KMS-11 (cell line): ENCODE measurements at regions not wholly inside any gene's neighbourhood (a gene's known extent, or its start where the extent isn't known, plus 50 kb on each side); places are given as distances from the start of the nearest gene placed in this dataset.

ENCODE experiments used
- H2AFZ ChIP-seq: fragments of 200-600 bp; sonication (generic); 2 replicates; pipeline ENCODE4 v1.6.1; 2016; ENCODE audit warnings: antibody characterized with exemption, mixed run types, low read depth
- H3K27ac ChIP-seq: fragments of 200-600 bp; sonication (generic); 2 replicates; pipeline ENCODE4 v1.6.1; 2016; ENCODE audit warnings: mild to moderate bottlenecking, mixed run types
- H3K27me3 ChIP-seq: fragments of 200-600 bp; sonication (generic); 2 replicates; pipeline ENCODE4 v1.6.1; 2017; ENCODE audit warnings: mild to moderate bottlenecking, low read depth, mixed run types, moderate library complexity; ENCODE audit not compliant: insufficient read depth
- H3K36me3 ChIP-seq: fragments of 200-600 bp; sonication (generic); 2 replicates; pipeline ENCODE4 v1.6.1; 2017; ENCODE audit warnings: mild to moderate bottlenecking, mixed run types; ENCODE audit not compliant: insufficient read depth
- H3K4me1 ChIP-seq: fragments of 200-600 bp; sonication (generic); 2 replicates; pipeline ENCODE4 v1.6.1; 2016; ENCODE audit warnings: mild to moderate bottlenecking, low read depth, mixed run types; ENCODE audit not compliant: poor library complexity, severe bottlenecking
- H3K4me2 ChIP-seq: fragments of 200-600 bp; sonication (generic); 2 replicates; pipeline ENCODE4 v1.7.0; 2016; ENCODE audit warnings: mild to moderate bottlenecking, mixed run types
- H3K4me3 ChIP-seq: fragments of 200-600 bp; sonication (generic); IDR thresholded peaks from 2 replicates; pipeline ENCODE4 v1.6.1; 2017; ENCODE audit warnings: low read depth, low read length, mixed read lengths; ENCODE audit not compliant: insufficient read depth
- H3K79me2 ChIP-seq: fragments of 200-600 bp; sonication (generic); 2 replicates; pipeline ENCODE4 v1.6.1; 2016; ENCODE audit warnings: low read depth, mixed run types; ENCODE audit not compliant: insufficient read depth
- H3K9ac ChIP-seq: fragments of 200-600 bp; sonication (generic); 2 replicates; pipeline ENCODE4 v1.6.1; 2016; ENCODE audit warnings: mild to moderate bottlenecking, mixed run types
- H4K20me1 ChIP-seq: fragments of 200-600 bp; sonication (generic); 2 replicates; pipeline ENCODE4 v1.6.1; 2016; ENCODE audit warnings: mild to moderate bottlenecking, mixed run types; ENCODE audit not compliant: insufficient read depth
- TF ChIP-seq, protein P1 (sequence below): fragments of 200-600 bp; sonication (generic); conservative IDR thresholded peaks from 2 replicates; pipeline ENCODE4 v1.6.1; 2017; ENCODE audit warnings: low read depth, mild to moderate bottlenecking, antibody characterized with exemption, low read length, moderate library complexity, mixed read lengths

DNA sequence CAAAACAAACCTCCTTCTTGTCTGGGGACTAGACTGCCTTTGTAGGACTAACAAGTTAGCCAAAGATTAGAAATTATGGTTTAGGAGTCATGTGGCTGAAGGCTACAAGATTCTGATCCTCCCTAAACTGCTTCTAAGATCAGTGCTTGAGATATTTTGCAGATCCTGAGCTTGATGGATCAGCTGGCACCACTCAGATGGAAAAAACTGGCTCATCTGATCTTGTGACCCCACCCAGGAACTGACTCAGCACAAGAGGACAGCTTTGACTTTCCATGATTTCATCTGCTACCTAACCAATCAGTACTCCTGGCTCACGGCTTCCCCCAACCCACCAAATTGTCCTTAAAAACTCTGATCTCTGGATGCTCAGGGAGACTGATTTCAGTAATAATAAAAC lies 271.5 kb upstream of the TAC1 start:
- Histone ChIP-seq H3K27me3 (no peaks in the 10 kb centered on the region), H3K27ac (no peak overlapping the region), H3K9ac (no peak overlapping the region), H3K4me1 (no peaks in the 10 kb centered on the region), H3K79me2 (no peaks in the 10 kb centered on the region), H4K20me1 (no peaks in the 10 kb centered on the region), H2AFZ (no peak overlapping the region), H3K4me3 (no peak overlapping the region), H3K36me3 (no peaks in the 10 kb centered on the region), H3K4me2 (no peak overlapping the region)
- TF ChIP-seq, protein P1, sequence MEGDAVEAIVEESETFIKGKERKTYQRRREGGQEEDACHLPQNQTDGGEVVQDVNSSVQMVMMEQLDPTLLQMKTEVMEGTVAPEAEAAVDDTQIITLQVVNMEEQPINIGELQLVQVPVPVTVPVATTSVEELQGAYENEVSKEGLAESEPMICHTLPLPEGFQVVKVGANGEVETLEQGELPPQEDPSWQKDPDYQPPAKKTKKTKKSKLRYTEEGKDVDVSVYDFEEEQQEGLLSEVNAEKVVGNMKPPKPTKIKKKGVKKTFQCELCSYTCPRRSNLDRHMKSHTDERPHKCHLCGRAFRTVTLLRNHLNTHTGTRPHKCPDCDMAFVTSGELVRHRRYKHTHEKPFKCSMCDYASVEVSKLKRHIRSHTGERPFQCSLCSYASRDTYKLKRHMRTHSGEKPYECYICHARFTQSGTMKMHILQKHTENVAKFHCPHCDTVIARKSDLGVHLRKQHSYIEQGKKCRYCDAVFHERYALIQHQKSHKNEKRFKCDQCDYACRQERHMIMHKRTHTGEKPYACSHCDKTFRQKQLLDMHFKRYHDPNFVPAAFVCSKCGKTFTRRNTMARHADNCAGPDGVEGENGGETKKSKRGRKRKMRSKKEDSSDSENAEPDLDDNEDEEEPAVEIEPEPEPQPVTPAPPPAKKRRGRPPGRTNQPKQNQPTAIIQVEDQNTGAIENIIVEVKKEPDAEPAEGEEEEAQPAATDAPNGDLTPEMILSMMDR: no peak

DNA sequence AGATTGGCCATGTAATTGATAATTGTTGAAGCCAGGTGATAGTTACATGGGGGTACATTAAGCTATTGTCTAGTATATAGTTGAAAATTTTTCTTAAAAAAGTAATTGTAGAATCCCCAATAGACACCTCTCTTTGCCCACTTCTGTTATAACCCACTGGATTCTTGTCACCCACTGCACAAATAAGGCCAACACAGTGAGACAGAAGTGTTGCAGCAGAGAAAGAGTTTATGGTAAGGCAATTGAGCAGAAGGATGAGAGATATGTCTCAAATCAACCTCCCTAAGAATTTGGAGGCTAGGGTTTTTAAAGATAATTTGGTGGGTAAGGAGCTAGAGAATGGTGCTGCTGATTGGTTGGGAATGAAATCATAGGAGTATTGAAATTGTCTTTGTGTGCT lies 270.3 kb upstream of the TAC1 start:
- H3K4me1 ChIP-seq: no peaks in the 10 kb centered on the region
- no peaks in the 10 kb centered on the region for H3K36me3 ChIP-seq
- no peaks in the 10 kb centered on the region for H3K27me3 ChIP-seq
- H3K79me2 ChIP-seq: no peaks in the 10 kb centered on the region
- H3K4me2 ChIP-seq: no peak overlapping the region
- no peaks in the 10 kb centered on the region for H4K20me1 ChIP-seq
- TF ChIP-seq, protein P1: no peak
- H2AFZ ChIP-seq: no peak overlapping the region
- no peak overlapping the region for H3K4me3 ChIP-seq
- no peak overlapping the region for H3K27ac ChIP-seq
- H3K9ac ChIP-seq: no peak overlapping the region

DNA sequence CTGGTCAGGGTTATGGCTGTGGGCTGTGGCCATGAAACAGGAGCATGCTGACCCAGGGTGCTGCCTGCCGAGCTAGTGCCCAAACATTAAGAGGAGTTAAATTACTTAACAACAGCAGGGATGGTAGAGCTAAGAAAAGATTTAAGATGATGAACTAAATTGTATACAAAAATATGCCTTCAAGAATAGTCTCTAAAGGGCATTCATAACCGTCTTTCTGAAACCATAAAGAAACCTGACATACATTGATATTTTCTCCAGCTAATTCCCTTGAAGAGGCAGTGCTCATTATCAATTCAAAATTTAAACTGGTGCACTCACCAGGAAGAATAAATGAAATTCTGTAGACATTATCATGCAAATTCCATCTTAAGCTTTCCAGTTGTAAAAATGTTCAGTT lies 265.8 kb upstream of the TAC1 start:
- H2AFZ ChIP-seq: no peak overlapping the region
- no peak overlapping the region for H3K9ac ChIP-seq
- no peak overlapping the region for H3K4me2 ChIP-seq
- no peaks in the 10 kb centered on the region for H4K20me1 ChIP-seq
- no peaks in the 10 kb centered on the region for H3K4me1 ChIP-seq
- H3K4me3 ChIP-seq: no peak overlapping the region
- H3K27ac ChIP-seq: no peak overlapping the region
- no peaks in the 10 kb centered on the region for H3K79me2 ChIP-seq
- no peaks in the 10 kb centered on the region for H3K27me3 ChIP-seq
- no peaks in the 10 kb centered on the region for H3K36me3 ChIP-seq
- TF ChIP-seq, protein P1: no peak

DNA sequence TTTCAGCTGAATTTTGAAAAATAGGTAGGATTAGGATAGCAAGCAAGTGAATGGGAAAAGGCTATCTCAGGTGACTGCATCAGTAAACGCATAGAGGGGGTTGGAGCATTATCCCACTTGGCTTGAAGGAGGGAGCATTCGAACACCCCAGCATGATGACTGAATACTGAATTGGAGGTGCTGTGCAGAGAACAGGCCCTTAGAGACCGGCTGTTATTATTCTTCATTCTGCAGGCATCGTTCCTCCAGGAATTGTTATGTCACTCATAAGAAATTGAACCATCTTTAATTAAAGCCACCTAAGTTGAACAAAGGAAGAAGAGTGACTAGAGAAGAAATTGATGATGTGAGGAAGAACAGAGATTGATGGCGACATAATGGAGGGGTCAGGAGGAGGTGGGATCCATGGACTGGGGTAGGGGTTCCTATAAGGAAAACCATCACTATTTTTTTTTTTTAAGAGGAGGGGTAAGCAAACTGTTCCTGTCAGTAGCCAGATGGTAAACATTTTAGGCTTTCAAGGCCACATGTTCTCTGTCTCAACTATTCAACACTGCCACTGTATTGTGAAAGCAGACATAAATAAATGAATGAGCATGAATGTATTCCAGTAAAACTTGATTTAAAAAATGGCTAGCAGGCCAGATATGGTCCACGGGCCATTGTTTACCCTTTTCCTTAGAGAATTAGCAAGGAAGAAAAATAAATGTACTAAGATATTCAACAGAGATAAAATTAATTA lies 264.7 kb upstream of the TAC1 start:
- no peak overlapping the region for H2AFZ ChIP-seq
- H3K27me3 ChIP-seq: no peaks in the 10 kb centered on the region
- no peaks in the 10 kb centered on the region for H3K36me3 ChIP-seq
- H3K27ac ChIP-seq: no peak overlapping the region
- H3K4me3 ChIP-seq: no peak overlapping the region
- no peaks in the 10 kb centered on the region for H4K20me1 ChIP-seq
- TF ChIP-seq, protein P1: no peak
- no peaks in the 10 kb centered on the region for H3K79me2 ChIP-seq
- H3K9ac ChIP-seq: no peak overlapping the region
- no peak overlapping the region for H3K4me2 ChIP-seq
- no peaks in the 10 kb centered on the region for H3K4me1 ChIP-seq
